Smooth muscle cell of the brain vasculature (primary cell): ENCODE measurements at regions not wholly inside any gene's neighbourhood (a gene's known extent, or its start where the extent isn't known, plus 50 kb on each side); places are given as distances from the start of the nearest gene placed in this dataset.

Experiments used
- DNase-seq: peaks from one replicate; pipeline ENCODE4 v3.0.0-alpha.2; 2012; ENCODE audit warnings: low read depth, low spot score

DNA sequence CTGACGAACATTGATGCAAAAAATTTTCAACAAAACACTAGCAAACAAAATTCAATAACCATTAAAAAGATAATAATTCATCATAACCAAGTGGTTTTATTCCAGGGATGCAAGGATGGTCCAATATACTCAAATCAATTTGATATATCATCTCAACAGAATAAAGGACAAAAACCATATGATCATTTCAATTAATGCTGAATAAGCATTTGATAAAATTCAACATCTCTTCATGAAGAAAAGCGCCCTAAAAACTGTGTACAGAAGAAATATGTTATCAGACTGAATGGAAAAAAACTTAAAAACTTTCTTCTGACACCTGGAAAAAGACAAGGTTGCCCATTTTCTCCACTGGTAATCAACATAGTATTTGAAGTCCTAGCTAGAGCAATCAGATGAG lies 720.3 kb upstream of the RGMB start:
- no peak for DNase-seq

DNA sequence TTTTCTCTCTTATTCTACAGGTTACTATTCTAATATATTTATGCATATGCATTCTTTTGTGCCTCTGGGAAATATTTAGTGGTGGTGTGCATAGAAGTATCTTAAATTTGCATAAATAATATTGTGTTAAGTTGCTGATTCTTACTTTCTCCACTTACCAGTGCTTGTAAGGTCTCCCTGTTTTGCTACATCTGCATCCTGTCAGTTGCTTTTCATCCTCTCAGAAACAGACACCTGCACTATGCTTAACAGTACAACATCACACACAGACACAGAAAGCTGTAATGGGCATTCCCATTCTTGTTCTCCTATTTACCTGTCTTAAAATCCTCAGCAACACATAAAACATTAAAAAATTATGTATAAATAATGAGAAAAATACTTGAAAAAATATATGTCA lies 713.3 kb upstream of the RGMB start:
- no peak for DNase-seq

DNA sequence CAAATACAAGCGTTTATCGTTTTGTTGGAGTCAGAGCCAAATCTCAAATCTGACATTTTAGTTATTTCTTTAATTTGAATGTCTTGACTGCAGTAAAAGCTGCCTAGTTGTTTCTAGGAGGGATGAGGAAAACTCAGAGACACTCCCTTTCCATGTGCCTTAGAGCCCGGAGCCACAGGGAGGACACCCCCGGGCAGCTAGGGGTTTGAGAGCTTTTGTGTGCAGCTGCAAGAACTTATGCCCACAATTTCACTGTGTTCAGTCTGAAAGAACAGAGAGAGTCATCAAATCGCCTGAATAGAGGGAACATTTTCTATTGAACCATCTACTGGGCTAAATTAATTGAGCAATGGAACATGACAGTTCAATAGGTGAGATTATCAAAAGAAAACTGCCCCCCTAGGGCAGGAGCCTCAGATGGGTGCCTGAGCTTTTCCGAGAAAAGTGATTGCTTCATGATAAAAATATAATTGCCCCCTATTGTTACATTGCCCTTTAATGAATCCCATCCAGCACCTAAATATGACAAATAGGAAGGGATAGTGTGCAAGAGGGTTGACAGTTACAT lies 709.3 kb upstream of the RGMB start:
- no peak for DNase-seq

DNA sequence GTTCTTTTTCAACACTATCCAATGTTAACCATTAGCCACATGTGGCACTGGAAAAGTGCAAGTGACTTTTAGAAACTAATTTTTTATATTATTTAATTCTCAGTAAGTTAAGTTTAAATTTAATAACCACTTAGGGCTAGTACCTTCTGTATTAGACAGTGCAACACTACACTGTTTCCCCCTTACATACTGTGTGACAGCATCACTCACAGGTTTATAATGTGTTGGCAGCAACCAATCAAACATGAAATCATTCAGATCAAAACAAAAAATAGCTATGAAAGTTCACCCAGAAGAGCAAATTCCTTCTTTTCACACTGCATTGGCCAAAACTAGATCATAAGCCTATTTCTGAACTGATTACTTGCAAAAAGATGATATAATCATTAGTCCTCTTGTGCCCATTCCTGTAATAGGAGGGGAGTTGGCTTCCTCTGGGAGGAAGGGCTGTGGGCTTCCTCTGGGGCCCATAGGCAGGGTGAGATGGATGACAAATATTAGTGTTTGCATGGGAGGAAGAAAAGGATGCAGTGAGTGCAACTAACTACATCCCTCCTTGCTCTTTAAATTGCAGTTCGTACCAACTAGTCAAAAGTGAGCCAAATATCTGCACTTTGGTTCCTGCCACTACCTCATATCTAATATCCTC lies 708.1 kb upstream of the RGMB start:
- no peak for DNase-seq

DNA sequence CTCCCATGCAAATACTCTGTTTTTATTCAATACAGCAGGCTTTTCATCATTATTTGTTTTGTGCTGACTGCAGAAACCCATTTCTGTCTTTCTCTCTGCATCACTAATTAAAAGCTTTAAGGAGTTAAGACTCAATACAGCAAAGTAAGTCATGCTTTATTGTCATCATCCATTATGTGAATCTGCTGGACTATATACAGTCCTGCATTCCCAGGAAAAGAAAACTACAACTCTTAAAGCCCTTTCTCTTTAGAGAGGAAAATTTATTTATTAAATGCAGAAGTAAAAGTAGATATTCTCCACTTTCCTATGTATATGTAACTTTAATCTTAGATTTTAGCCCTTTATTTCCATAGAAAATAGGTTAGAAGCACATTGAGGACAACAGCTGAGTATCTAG lies 706.6 kb upstream of the RGMB start:
- no peak for DNase-seq

DNA sequence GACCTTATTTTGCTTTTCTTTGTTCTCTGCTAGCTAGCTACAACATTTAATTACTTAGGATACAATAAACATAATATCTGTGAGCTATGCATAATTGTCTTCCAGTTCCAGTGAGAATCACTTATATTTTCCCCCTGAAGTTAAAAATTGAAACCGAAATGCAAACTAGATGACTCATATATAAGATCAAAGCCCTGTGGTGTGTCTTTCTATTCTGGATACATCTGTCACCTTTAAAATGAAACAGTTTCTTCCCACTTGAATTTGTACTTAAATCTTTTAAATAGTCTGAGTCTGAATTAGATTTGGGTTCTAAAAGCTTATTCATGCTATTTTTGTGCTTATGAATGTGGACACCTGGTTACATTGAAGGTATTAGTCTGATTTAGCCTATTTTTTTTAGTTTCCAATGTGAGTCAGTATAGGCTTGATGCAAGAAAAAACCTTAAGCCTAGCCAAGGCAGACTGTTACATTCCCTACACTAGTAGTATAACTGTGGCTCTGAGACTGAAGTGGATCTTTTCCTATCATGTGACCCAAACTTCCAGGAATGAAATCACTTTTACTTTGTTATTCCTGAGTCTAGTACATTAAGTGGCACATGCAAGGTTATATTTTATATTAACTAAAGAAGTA lies 703.5 kb upstream of the RGMB start:
- no peak for DNase-seq

DNA sequence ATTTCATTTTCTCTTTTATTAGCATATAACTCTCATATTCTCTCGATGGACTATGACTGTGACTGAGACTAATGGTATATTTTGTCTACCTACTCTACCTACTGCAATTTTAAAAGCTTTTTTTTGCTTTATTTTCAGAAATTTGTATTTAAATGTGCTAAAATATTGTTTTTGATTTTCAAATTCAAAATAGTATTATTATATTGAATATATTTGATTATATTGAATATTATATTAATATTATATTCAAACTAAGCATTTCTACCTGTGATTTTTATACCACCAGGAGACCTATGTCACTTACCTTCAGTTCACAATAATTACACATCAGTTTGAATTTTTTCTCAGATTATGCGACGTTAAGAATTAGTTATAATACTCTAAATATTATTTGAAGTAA lies 700.5 kb upstream of the RGMB start:
- no peak for DNase-seq

DNA sequence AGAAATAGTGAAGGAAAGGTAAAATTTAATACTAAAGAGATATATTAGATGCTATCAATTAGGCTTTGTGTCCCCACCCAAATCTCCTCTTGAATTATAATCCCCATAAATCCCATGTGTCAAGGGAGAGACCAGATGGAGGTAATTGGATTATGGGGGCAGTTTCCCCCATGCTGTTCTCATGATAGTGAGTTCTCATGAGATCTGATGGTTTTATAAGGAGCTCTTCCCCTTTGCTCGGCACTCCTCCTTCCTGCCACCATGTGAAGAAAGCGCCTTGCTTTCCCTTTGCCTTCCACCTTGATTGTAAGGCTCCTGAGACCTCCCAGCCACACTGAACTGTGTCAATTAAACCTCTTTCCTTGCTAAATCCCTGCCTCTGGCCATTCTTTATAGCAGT lies 697.0 kb upstream of the RGMB start:
- no peak for DNase-seq

DNA sequence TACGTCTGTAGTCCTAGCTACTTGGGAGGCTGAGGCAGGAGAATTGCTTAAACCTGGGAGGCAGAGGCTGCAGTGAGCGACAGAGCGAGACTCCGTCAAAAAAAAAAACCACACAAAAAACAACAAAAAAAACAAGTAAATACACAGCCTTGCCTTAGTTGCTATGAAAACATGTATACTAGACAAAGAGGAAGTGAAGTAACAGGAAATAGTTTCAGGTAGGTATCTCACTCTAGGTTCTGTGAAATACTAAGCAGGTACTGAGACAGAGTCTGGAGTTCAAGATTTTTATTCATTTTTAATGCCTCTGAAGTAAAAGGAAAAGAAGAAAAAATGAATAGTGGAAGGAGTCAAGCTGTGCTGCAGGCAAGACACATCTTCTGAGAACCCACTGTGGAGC lies 687.9 kb upstream of the RGMB start:
- DNase-seq, result no peak

DNA sequence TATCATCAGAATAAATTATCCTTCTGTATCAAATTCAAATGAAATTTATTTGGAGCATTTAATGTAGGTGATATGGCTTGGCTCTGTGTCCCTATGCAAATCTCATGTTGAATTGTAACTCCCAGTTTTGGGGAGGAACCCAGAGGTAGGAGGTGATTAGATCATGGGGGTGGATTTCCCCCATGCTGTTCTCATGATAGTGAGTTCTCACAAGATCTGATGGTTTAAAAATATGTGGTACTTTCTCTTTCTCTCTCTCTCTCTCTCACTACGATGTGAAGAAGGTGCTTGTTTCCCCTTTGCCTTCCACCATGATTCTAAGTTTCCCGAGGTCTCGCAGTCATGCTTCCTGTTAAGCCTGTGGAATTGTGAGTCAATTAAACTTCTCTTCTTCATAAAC lies 678.4 kb upstream of the RGMB start:
- DNase-seq, result no peak

DNA sequence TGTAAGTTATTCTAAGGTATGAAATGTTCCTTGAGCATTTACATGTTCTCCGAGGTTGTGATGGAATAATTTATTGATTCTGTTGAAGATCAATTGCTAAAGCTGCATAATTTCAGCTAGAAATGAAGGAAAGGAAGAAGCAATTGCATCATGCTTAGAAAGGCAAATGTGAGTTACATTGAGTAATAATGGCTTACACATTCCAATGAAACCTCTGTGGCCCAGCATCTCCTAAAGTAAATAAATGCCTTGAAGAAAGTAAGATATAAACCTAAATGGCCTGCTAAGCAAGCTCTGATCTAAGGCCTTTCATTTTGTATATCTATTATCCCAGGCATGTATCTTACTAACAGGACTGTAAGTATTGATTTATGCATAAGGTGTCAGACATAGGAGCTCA lies 677.3 kb upstream of the RGMB start:
- no peak for DNase-seq

DNA sequence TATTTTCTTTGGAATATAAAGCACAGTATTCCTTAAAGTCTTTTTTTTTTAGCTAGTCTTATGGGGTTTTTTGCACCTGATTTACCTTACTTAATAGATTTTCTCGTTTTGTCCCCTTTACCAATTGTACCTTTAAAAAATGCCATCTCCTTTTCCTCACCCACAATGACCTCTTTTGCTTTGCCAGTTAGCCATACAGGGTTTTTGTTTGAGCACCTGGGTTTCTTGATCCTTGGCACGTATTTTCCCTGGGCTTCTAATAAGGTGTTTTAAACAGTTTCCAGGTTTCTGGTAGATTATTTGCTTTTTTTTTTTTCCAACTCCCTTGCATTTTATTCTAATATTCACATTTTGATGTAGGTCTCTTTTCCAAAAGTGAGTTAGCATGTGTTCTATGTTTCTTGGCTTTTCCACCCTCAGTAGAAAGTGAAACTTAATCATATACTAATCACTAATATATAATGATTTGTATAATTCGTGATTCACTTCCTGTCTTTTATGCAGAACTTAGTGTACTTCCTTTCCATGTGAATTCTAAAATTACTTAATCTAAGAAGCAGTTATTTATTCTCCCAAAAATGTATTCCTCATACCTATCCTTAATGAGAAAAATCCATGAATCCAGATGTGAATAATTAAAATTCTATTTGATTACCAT lies 673.9 kb upstream of the RGMB start:
- DNase-seq, result no peak

DNA sequence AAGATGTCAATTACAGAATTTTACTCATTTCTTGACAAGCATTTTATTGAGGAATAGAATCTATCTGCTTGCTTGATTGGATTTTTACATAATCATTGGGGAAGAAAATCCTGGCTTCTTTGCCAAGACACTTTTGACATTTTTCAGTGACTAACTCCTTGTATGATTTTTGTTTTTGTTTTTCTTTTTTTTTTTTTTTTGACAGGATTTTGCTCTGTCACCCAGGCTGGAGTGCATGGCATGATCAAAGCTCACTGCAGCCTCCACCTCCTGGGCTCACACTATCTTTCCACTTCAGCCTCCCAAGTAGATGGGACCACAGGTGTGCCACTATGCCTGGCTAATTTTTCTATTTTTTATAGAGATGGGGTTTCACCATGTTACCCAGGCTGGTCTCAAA lies 672.3 kb upstream of the RGMB start:
- DNase-seq, result no peak

DNA sequence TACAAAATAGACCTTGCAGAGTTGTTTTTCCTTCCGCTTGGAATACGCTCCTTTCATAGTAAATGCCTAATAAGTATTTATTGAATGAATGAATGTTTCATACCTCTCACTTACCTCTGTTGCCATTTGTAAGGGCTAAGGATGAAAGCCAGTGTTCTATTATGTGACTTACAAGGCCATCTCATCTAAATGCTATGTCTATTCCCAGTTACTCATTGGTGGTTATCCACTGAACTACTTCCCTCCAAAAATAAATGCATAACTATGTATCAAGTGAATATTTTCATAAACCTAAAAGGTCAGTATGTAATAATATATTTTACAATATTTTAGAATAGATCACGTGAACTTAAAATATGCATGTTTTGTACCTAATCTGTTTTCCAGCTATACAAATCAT lies 670.5 kb upstream of the RGMB start:
- DNase-seq, result no peak

DNA sequence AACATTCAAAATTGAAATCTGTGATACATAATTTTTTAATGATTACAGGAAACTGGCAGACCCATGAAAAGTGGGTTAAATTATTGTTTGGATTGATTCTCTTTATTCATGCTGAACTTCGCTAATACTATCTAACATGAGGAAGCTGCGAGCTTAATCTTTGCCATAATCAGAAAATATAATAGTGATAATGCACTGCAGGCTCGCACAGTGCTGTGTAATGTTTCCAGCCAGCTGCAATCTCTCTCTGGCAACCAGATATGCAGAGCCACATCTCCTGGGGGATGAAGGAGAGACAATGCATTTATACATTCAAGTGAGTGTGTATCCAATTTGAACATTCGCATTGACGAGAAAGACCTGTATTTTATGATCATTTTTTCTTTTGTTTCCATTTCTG lies 669.7 kb upstream of the RGMB start:
- no peak for DNase-seq

DNA sequence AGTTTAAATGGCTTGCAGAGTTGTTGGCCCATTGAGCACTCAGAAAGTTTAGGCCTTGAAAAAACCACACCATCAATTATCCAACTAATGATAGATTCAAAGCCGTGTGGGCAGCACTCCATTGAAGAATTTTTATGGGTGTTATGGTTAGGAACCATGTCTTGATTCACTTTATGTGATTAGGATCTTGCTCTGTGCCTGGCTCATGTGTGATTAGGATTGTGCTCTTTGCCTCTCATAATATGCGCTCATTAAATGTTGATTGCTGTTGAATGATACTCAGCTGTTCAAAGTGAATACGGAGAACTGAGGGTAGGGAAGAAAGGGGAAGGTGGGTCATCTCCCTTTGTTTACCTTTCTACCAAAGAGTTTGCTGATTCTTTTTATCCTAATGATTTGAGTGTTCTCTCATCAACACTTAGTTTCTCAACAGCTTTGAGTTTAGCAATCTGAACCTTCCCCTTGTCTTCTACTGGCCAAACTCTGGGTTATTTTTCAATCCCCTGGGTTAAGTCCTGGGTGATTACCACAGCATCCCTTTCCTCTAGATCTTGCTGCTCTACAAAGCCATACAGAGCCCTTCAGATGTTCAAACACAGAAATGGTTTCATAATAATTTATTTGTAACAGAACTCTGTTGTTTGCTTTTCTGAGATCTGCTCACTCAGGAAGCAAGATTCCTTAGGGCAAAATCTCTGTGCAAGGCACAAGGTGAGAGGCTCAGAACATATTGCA lies 668.8 kb upstream of the RGMB start:
- DNase-seq, result no peak

DNA sequence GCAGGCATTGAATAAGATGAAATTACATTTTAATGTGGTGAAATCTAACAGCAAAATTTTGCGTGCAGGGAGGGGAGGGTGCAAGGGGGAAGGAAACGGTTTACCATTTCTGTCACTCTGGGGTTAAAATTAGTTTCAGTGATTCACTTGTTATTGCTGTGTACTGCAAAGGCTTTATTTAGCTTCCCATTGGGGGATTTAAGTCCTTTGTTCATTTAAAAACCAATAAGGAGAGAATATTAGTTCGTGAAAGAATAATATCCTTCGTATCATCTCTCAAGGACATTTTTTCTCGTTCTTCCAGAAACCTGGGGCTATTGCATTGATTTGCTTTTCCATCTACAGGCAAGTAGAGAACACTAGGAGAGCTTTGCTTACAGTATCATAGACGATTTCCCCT lies 667.8 kb upstream of the RGMB start:
- no peak for DNase-seq

DNA sequence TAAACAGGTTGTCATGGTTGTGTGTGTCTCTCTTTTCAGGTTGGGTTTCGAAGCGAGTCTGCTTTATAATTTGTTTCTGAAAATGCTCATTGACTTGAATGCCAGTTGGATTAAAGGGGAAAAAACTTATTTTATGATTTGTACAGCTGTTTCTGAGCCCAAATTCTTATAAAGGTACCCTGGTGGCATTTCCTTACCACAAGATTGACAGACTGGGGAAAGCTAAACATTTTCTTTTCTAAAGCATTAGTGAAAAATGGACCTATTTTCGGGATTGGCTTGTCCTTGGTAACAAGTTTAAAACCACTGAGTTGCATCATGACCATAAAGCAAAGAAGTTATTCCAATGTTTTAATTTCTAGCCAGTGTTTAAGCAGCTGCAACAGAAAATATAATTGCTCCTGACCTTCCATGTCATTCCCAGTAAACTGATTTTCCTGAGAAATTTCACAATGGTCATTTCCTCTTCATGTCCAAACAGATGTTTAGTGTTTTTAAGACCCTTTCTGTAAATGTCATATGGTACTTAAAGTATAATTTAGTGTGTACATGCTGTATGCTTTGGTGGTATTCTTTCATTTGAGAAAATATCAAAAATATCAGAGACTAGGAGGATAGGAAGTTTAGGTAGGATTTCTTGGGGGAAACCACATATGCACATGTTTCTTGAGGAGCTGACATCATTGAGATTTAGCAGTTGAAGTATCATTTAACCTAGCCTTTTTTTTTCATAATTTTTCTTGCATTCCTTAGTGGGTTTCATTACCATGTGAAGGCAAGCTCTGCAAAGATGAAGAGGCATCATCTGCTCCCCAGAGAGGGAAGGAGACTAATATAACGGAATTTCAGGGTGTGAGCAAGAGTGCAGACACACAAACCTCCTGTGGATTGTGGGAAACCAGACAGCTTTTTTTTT lies 667.1 kb upstream of the RGMB start:
- DNase-seq, result peak; percentile 60

DNA sequence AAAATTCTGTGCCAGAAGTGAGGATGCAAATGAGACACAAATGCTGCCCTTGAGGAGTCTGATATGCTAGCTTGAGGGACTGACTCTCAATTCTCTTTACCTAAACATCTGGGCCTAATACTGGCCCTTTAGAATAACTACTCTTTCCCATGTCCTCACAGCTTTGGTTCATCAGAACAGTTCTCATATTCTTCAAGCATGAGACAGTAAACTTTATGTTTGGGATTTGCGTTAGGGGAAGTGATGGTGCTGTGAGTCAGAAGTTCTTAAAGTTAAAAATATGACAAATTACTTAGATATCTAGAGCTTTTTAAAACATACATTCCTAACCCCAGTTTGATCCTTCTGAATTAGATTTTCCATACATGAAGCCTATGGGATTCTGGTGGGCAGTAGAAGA lies 665.0 kb upstream of the RGMB start:
- DNase-seq, result no peak

DNA sequence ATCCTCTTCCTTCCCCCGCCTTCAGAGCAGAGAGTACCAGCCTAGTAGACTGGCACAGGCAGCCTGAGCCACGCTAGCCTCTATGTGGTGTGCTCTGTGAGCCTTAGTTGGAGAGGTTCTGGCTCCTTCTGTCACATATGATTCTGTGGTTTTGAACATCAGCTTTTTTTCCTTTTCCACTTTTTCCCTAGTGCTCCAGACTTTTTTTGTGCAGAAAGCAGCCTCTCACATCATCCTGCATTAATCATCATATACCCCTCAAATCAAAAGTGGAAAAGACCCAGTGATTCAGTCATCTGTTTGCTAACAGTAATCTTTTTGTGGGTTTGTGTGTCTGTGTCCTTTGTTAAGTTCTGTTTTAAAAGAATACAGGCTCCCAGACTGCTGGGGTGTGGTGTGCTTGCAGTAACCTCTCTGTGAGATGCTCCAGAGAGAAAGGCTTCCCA lies 663.9 kb upstream of the RGMB start:
- no peak for DNase-seq

DNA sequence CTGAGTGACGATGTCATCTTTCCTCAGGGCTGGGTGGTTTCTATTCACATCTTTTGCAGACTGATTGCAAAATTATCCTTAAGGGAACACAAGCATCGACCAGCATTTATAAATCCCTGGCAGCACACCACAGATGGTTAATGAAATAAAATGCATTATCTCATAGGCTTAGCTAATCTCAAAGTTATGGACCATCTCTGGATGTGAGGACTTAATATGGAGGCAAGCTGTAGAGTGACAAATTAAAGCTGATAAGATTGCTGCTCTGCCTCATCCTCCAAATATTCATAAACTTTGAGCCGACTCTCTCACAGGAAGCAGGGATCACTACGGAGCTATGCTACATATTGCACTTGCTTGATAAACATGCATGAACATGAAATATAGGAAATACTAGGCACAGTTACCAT lies 663.2 kb upstream of the RGMB start:
- DNase-seq, result no peak
